ENCODE measurements at regions not wholly inside any gene's neighbourhood (a gene's known extent, or its start where the extent isn't known, plus 50 kb on each side); places are given as distances from the start of the nearest gene placed in this dataset.

- Histone ChIP-seq H3K4me2 (no peak overlapping the region), H3K79me2 (replicated peaks; ENCODE audit: insufficient read depth) (no peaks in the 10 kb centered on the region), H3F3A (replicated peaks; ENCODE audit: low read depth) (no peaks in the 10 kb centered on the region), H3K4me1 (ENCODE audit: insufficient read depth) (peaks cover 3% of the 10 kb centered on the region; the same call in 1 of the 2 replicates), H3K36me3 (ENCODE audit: insufficient read depth) (no peaks in the 10 kb centered on the region), H3K4me3 (no peak overlapping the region), H3K9me2 (ENCODE audit: insufficient read depth) (no peaks in the 10 kb centered on the region), H3K27ac (ENCODE audit: low read depth) (no peak overlapping the region), H3K27me3 (ENCODE audit: insufficient read depth) (no peaks in the 10 kb centered on the region), H2AFZ (no peak overlapping the region), H4K20me1 (replicated peaks; ENCODE audit: insufficient read depth) (no peaks in the 10 kb centered on the region)
- ATAC-seq = no peak
- TF ChIP-seq ZNF462 (CRISPR knock-in tag; IDR thresholded peaks at IDR 0.05) (no peak), CTCF (conservative IDR thresholded peaks at IDR 0.05; ENCODE audit: low read depth in 2 of 2) (no peak), ETS1 (IDR thresholded peaks at IDR 0.05) (no peak), CREB1 (CRISPR knock-in tag; IDR thresholded peaks at IDR 0.05; ENCODE audit: low read depth) (no peak), ZNF331 (CRISPR knock-in tag; IDR thresholded peaks at IDR 0.05; ENCODE audit: low read depth) (no peak), EZH2 (IDR thresholded peaks at IDR 0.05; ENCODE audit: low read depth, unreplicated experiment) (no peak), ZNF114 (CRISPR knock-in tag; IDR thresholded peaks at IDR 0.05) (no peak), NANOG (IDR thresholded peaks at IDR 0.05; ENCODE audit: borderline replicate concordance) (no peak), JUNB (IDR thresholded peaks at IDR 0.05; ENCODE audit: unreplicated experiment) (no peak), EZH2phosphoT487 (IDR thresholded peaks at IDR 0.05; ENCODE audit: unreplicated experiment) (no peak), POLR2AphosphoS5 (IDR thresholded peaks at IDR 0.05; ENCODE audit: low read depth) (no peak), STAT1 (IDR thresholded peaks at IDR 0.05; ENCODE audit: unreplicated experiment) (no peak)
- TF ChIP-seq, protein P1, sequence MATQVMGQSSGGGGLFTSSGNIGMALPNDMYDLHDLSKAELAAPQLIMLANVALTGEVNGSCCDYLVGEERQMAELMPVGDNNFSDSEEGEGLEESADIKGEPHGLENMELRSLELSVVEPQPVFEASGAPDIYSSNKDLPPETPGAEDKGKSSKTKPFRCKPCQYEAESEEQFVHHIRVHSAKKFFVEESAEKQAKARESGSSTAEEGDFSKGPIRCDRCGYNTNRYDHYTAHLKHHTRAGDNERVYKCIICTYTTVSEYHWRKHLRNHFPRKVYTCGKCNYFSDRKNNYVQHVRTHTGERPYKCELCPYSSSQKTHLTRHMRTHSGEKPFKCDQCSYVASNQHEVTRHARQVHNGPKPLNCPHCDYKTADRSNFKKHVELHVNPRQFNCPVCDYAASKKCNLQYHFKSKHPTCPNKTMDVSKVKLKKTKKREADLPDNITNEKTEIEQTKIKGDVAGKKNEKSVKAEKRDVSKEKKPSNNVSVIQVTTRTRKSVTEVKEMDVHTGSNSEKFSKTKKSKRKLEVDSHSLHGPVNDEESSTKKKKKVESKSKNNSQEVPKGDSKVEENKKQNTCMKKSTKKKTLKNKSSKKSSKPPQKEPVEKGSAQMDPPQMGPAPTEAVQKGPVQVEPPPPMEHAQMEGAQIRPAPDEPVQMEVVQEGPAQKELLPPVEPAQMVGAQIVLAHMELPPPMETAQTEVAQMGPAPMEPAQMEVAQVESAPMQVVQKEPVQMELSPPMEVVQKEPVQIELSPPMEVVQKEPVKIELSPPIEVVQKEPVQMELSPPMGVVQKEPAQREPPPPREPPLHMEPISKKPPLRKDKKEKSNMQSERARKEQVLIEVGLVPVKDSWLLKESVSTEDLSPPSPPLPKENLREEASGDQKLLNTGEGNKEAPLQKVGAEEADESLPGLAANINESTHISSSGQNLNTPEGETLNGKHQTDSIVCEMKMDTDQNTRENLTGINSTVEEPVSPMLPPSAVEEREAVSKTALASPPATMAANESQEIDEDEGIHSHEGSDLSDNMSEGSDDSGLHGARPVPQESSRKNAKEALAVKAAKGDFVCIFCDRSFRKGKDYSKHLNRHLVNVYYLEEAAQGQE (IDR thresholded peaks at IDR 0.05; ENCODE audit: unreplicated experiment) = no peak
- Mint-ChIP-seq H3K4me3 (no peak overlapping the region), H3K4me1 (peaks cover 13% of the 10 kb centered on the region), H3K36me3 (ENCODE audit: low read depth) (no peaks in the 10 kb centered on the region), H3K27me3 (ENCODE audit: insufficient read depth, low read depth, poor library complexity) (no peaks in the 10 kb centered on the region), H3K9me3 (no peaks in the 10 kb centered on the region), H3K27ac (no peak overlapping the region)
- no peak for DNase-seq (ENCODE audit: low spot score)
These were observed 175.8 kb upstream of the NANOGP8 start for GRCh38 chr15:35260941-35261340.
